ENCODE measurements at regions not wholly inside any gene's neighbourhood (a gene's known extent, or its start where the extent isn't known, plus 50 kb on each side); places are given as distances from the start of the nearest gene placed in this dataset.

- H3K4me3 ChIP-seq (ENCODE audit: low read length): no peak overlapping the region
- DNase-seq: no peak
- no peak overlapping the region for H3K9ac ChIP-seq (ENCODE audit: extremely low read depth, low read length, poor library complexity, severe bottlenecking)
- Mint-ChIP-seq H3K27me3 (ENCODE audit: insufficient read depth) (no peaks in the 10 kb centered on the region), H3K4me1 (peaks cover 8% of the 10 kb centered on the region), H3K4me3 (no peak overlapping the region), H3K9me3 (no peaks in the 10 kb centered on the region), H3K36me3 (ENCODE audit: low read depth) (no peaks in the 10 kb centered on the region), H3K27ac (no peak overlapping the region)
- peaks cover 6% of the 10 kb centered on the region for H3K27me3 ChIP-seq (ENCODE audit: control insufficient read depth, insufficient read depth, low read length, poor library complexity, severe bottlenecking)
- no peaks in the 10 kb centered on the region for H3K4me1 ChIP-seq (ENCODE audit: control insufficient read depth, insufficient read depth, low read length)
- H3K9me3 ChIP-seq (ENCODE audit: control insufficient read depth, low read length): no peaks in the 10 kb centered on the region
- no peak overlapping the region for H3K27ac ChIP-seq (ENCODE audit: low read depth, low read length)
- no peak for TF ChIP-seq CTCF (conservative IDR thresholded peaks at IDR 0.05)
- no peaks in the 10 kb centered on the region for H3K36me3 ChIP-seq (ENCODE audit: control insufficient read depth, insufficient read depth, low read length)
- WGBS, 2 experiments (ENCODE audit: insufficient coverage in 1 of 2, insufficient read length in 1 of 2): 87% methylated on average over 2 of the region's 3 CpGs; no CpG with 5 or more reads in 1 of the 2 experiments
Measured at GRCh38 chr3:106582151-106582550, 713.3 kb upstream of the CBLB start.

GRCh38 chr3:106587551-106587950, 718.7 kb upstream of the CBLB start:
- H3K9me3 Mint-ChIP-seq: no peaks in the 10 kb centered on the region
- H3K36me3 Mint-ChIP-seq (ENCODE audit: low read depth): no peaks in the 10 kb centered on the region
- Histone ChIP-seq H3K27me3 (ENCODE audit: control insufficient read depth, insufficient read depth, low read length, poor library complexity, severe bottlenecking) (peaks cover 6% of the 10 kb centered on the region), H3K4me3 (ENCODE audit: low read length) (no peak overlapping the region), H3K9ac (ENCODE audit: extremely low read depth, low read length, poor library complexity, severe bottlenecking) (no peak overlapping the region), H3K27ac (ENCODE audit: low read depth, low read length) (no peak overlapping the region), H3K36me3 (ENCODE audit: control insufficient read depth, insufficient read depth, low read length) (no peaks in the 10 kb centered on the region), H3K4me1 (ENCODE audit: control insufficient read depth, insufficient read depth, low read length) (peaks cover 2% of the 10 kb centered on the region), H3K9me3 (ENCODE audit: control insufficient read depth, low read length) (no peaks in the 10 kb centered on the region)
- TF ChIP-seq CTCF (conservative IDR thresholded peaks at IDR 0.05): no peak
- 94 to 98% methylated on average over 4 to 6 of the region's 6 CpGs for WGBS, 2 experiments (ENCODE audit: insufficient coverage in 1 of 2, insufficient read length in 1 of 2)
- no peaks in the 10 kb centered on the region for H3K27me3 Mint-ChIP-seq (ENCODE audit: insufficient read depth)
- no peak overlapping the region for H3K4me3 Mint-ChIP-seq
- H3K4me1 Mint-ChIP-seq: peaks cover 9% of the 10 kb centered on the region
- DNase-seq: no peak
- no peak overlapping the region for H3K27ac Mint-ChIP-seq

- no peaks in the 10 kb centered on the region for H3K27me3 Mint-ChIP-seq (ENCODE audit: insufficient read depth)
- H3K4me1 Mint-ChIP-seq: peaks cover 9% of the 10 kb centered on the region
- no peak overlapping the region for H3K4me3 Mint-ChIP-seq
Measured at GRCh38 chr3:106588739-106589138, 719.9 kb upstream of the CBLB start.

More at GRCh38 chr3:106588739-106589138, 719.9 kb upstream of the CBLB start:
- TF ChIP-seq CTCF (conservative IDR thresholded peaks at IDR 0.05): no peak
- H3K36me3 ChIP-seq (ENCODE audit: control insufficient read depth, insufficient read depth, low read length): no peaks in the 10 kb centered on the region
- DNase-seq: no peak
- Mint-ChIP-seq H3K27ac (no peak overlapping the region), H3K9me3 (no peaks in the 10 kb centered on the region), H3K36me3 (ENCODE audit: low read depth) (no peaks in the 10 kb centered on the region)
- peaks cover 2% of the 10 kb centered on the region for H3K4me1 ChIP-seq (ENCODE audit: control insufficient read depth, insufficient read depth, low read length)
- 100% methylated on average over 1 of the region's 1 CpG for WGBS, 2 experiments (ENCODE audit: insufficient coverage in 1 of 2, insufficient read length in 1 of 2)
- no peak overlapping the region for H3K27ac ChIP-seq (ENCODE audit: low read depth, low read length)
- no peak overlapping the region for H3K9ac ChIP-seq (ENCODE audit: extremely low read depth, low read length, poor library complexity, severe bottlenecking)
- no peaks in the 10 kb centered on the region for H3K9me3 ChIP-seq (ENCODE audit: control insufficient read depth, low read length)
- peaks cover 6% of the 10 kb centered on the region for H3K27me3 ChIP-seq (ENCODE audit: control insufficient read depth, insufficient read depth, low read length, poor library complexity, severe bottlenecking)
- no peak overlapping the region for H3K4me3 ChIP-seq (ENCODE audit: low read length)

All from endodermal cell (in vitro differentiated cells).